ENCODE measurements at regions not wholly inside any gene's neighbourhood (a gene's known extent, or its start where the extent isn't known, plus 50 kb on each side); places are given as distances from the start of the nearest gene placed in this dataset.

GRCh38 chr6:147087641-147088040 lies 116.6 kb upstream of the STXBP5 start:
- Histone ChIP-seq H3K9me3 (ENCODE audit: control insufficient read depth in 1 of 2, low read length in 2 of 2) (no peaks in the 10 kb centered on the region), H3K36me3 (ENCODE audit: insufficient read depth, low read length) (no peaks in the 10 kb centered on the region), H3K4me1 (ENCODE audit: insufficient read depth, low read length) (no peaks in the 10 kb centered on the region), H3K27me3 (ENCODE audit: insufficient read depth, low read length) (no peaks in the 10 kb centered on the region), H3K27ac (ENCODE audit: low read depth, low read length) (no peak overlapping the region), H3K4me3 (ENCODE audit: low read length in 2 of 2) (no peak overlapping the region)
- Mint-ChIP-seq H3K9me3 (peaks cover 0 to 11% (median 7%) of the 10 kb centered on the region in 8 donors), H3K4me3 (no peak overlapping the region), H3K27ac (no peak overlapping the region), H3K36me3 (peaks cover 0 to 4% of the 10 kb centered on the region in 2 donors), H3K27me3 (peaks cover 0 to 5% of the 10 kb centered on the region in 2 donors), H3K4me1 (peaks cover 0 to 2% (median 0%) of the 10 kb centered on the region in 4 donors)
- no peak for DNase-seq
- POLR2A ChIA-PET (ENCODE audit: partially characterized antibody), result no interaction called here
- intact Hi-C loops (cut with micrococcal nuclease), result no loop called here
- CTCF ChIA-PET (ENCODE audit: partially characterized antibody), result no interaction called here

GRCh38 chr6:147088861-147089260 lies 115.4 kb upstream of the STXBP5 start:
- ChIA-PET POLR2A (ENCODE audit: partially characterized antibody) (no interaction called here), CTCF (ENCODE audit: partially characterized antibody) (no interaction called here)

GRCh38 chr6:147095316-147095715 lies 108.9 kb upstream of the STXBP5 start:
- ChIA-PET CTCF (ENCODE audit: partially characterized antibody) (no interaction called here), POLR2A (ENCODE audit: partially characterized antibody) (no interaction called here)
- Mint-ChIP-seq H3K27me3 (no peaks in the 10 kb centered on the region), H3K36me3 (no peaks in the 10 kb centered on the region), H3K27ac (no peak overlapping the region), H3K4me3 (no peak overlapping the region), H3K4me1 (no peaks in the 10 kb centered on the region), H3K9me3 (peaks cover 0 to 3% (median 0%) of the 10 kb centered on the region in 8 donors)
- Histone ChIP-seq H3K36me3 (ENCODE audit: insufficient read depth, low read length) (no peaks in the 10 kb centered on the region), H3K27ac (ENCODE audit: low read depth, low read length) (no peak overlapping the region), H3K9me3 (ENCODE audit: control insufficient read depth in 1 of 2, low read length in 2 of 2) (no peaks in the 10 kb centered on the region), H3K27me3 (ENCODE audit: insufficient read depth, low read length) (no peaks in the 10 kb centered on the region), H3K4me1 (ENCODE audit: insufficient read depth, low read length) (no peaks in the 10 kb centered on the region), H3K4me3 (ENCODE audit: low read length in 2 of 2) (no peak overlapping the region)
- intact Hi-C loops (cut with micrococcal nuclease), result no loop called here
- DNase-seq, result no peak

More at GRCh38 chr6:147088861-147089260, 115.4 kb upstream of the STXBP5 start:
- Histone ChIP-seq H3K4me3 (ENCODE audit: low read length in 2 of 2) (no peak overlapping the region), H3K27me3 (ENCODE audit: insufficient read depth, low read length) (no peaks in the 10 kb centered on the region), H3K27ac (ENCODE audit: low read depth, low read length) (no peak overlapping the region), H3K4me1 (ENCODE audit: insufficient read depth, low read length) (no peaks in the 10 kb centered on the region), H3K36me3 (ENCODE audit: insufficient read depth, low read length) (no peaks in the 10 kb centered on the region), H3K9me3 (ENCODE audit: control insufficient read depth in 1 of 2, low read length in 2 of 2) (no peaks in the 10 kb centered on the region)
- no peak overlapping the region for H3K27ac Mint-ChIP-seq
- H3K4me3 Mint-ChIP-seq, result no peak overlapping the region
- H3K36me3 Mint-ChIP-seq, result peaks cover 0 to 4% of the 10 kb centered on the region in 2 donors
- no peaks in the 10 kb centered on the region for H3K27me3 Mint-ChIP-seq
- H3K4me1 Mint-ChIP-seq, result peaks cover 0 to 2% (median 0%) of the 10 kb centered on the region in 4 donors
- DNase-seq, result no peak
- H3K9me3 Mint-ChIP-seq, result peaks cover 0 to 11% (median 7%) of the 10 kb centered on the region in 8 donors
- intact Hi-C loops (cut with micrococcal nuclease), result no loop called here

GRCh38 chr6:147099974-147100373 lies 104.2 kb upstream of the STXBP5 start:
- intact Hi-C loops (cut with micrococcal nuclease), result no loop called here
- Mint-ChIP-seq H3K36me3 (no peaks in the 10 kb centered on the region), H3K4me1 (peaks cover 7 to 11% (median 9%) of the 10 kb centered on the region in 4 donors), H3K27me3 (no peaks in the 10 kb centered on the region), H3K27ac (no peak overlapping the region), H3K4me3 (no peak overlapping the region), H3K9me3 (peaks cover 0 to 3% (median 0%) of the 10 kb centered on the region in 8 donors)
- H3K36me3 ChIP-seq (ENCODE audit: insufficient read depth, low read length), result no peaks in the 10 kb centered on the region
- no peak overlapping the region for H3K4me3 ChIP-seq (ENCODE audit: low read length in 2 of 2)
- no peak overlapping the region for H3K27ac ChIP-seq (ENCODE audit: low read depth, low read length)
- DNase-seq, result no peak
- peaks cover 9% of the 10 kb centered on the region for H3K4me1 ChIP-seq (ENCODE audit: insufficient read depth, low read length)
- H3K27me3 ChIP-seq (ENCODE audit: insufficient read depth, low read length), result no peaks in the 10 kb centered on the region
- no peaks in the 10 kb centered on the region for H3K9me3 ChIP-seq (ENCODE audit: control insufficient read depth in 1 of 2, low read length in 2 of 2)
- ChIA-PET CTCF (ENCODE audit: partially characterized antibody) (interaction anchor here (1.3 kb wide), 2 partner anchors 9 to 12 kb away, joined by 3 read pairs; no protein-coding TSS in a partner anchor), POLR2A (ENCODE audit: partially characterized antibody) (no interaction called here)

- peaks cover 15 to 23% (median 18%) of the 10 kb centered on the region in 4 donors for H3K4me1 Mint-ChIP-seq
- Histone ChIP-seq H3K4me3 (ENCODE audit: low read length in 2 of 2) (no peak overlapping the region), H3K27me3 (ENCODE audit: insufficient read depth, low read length) (no peaks in the 10 kb centered on the region), H3K4me1 (ENCODE audit: insufficient read depth, low read length) (peaks cover 19% of the 10 kb centered on the region), H3K27ac (ENCODE audit: low read depth, low read length) (no peak overlapping the region), H3K9me3 (ENCODE audit: control insufficient read depth in 1 of 2, low read length in 2 of 2) (no peaks in the 10 kb centered on the region), H3K36me3 (ENCODE audit: insufficient read depth, low read length) (no peaks in the 10 kb centered on the region)
- intact Hi-C loops (cut with micrococcal nuclease), result no loop called here
- H3K27ac Mint-ChIP-seq, result no peak overlapping the region
- no peaks in the 10 kb centered on the region for H3K36me3 Mint-ChIP-seq
- H3K4me3 Mint-ChIP-seq, result no peak overlapping the region
- ChIA-PET CTCF (ENCODE audit: partially characterized antibody) (no interaction called here), POLR2A (ENCODE audit: partially characterized antibody) (no interaction called here)
- H3K27me3 Mint-ChIP-seq, result no peaks in the 10 kb centered on the region
- H3K9me3 Mint-ChIP-seq, result peaks cover 0 to 3% (median 0%) of the 10 kb centered on the region in 8 donors
- no peak for DNase-seq
Observed at GRCh38 chr6:147103007-147103406, 101.2 kb upstream of the STXBP5 start.

- DNase-seq, result no peak
- Mint-ChIP-seq H3K27me3 (no peaks in the 10 kb centered on the region), H3K36me3 (no peaks in the 10 kb centered on the region), H3K9me3 (peaks cover 0 to 3% (median 0%) of the 10 kb centered on the region in 8 donors), H3K4me1 (peaks cover 19 to 30% (median 23%) of the 10 kb centered on the region in 4 donors), H3K27ac (no peak overlapping the region), H3K4me3 (peak overlapping the region in 2 of 8 donors; percentile 50 to 54)
- Histone ChIP-seq H3K27me3 (ENCODE audit: insufficient read depth, low read length) (no peaks in the 10 kb centered on the region), H3K9me3 (ENCODE audit: control insufficient read depth in 1 of 2, low read length in 2 of 2) (no peaks in the 10 kb centered on the region), H3K4me3 (ENCODE audit: low read length in 2 of 2) (no peak overlapping the region), H3K4me1 (ENCODE audit: insufficient read depth, low read length) (peaks cover 24% of the 10 kb centered on the region), H3K36me3 (ENCODE audit: insufficient read depth, low read length) (no peaks in the 10 kb centered on the region), H3K27ac (ENCODE audit: low read depth, low read length) (no peak overlapping the region)
- POLR2A ChIA-PET (ENCODE audit: partially characterized antibody), result no interaction called here
- CTCF ChIA-PET (ENCODE audit: partially characterized antibody), result no interaction called here
- intact Hi-C loops (cut with micrococcal nuclease), result no loop called here
Observed at GRCh38 chr6:147103694-147104093, 100.5 kb upstream of the STXBP5 start.

GRCh38 chr6:147105786-147106185 lies 98.4 kb upstream of the STXBP5 start:
- no peaks in the 10 kb centered on the region for H3K36me3 ChIP-seq (ENCODE audit: insufficient read depth, low read length)
- ChIA-PET POLR2A (ENCODE audit: partially characterized antibody) (no interaction called here), CTCF (ENCODE audit: partially characterized antibody) (interaction anchor here (1.2 kb wide), 1 partner anchor 16 kb away, joined by 3 read pairs; no protein-coding TSS in a partner anchor)
- H3K4me3 Mint-ChIP-seq, result no peak overlapping the region
- no peaks in the 10 kb centered on the region for H3K27me3 ChIP-seq (ENCODE audit: insufficient read depth, low read length)
- DNase-seq, result no peak
- H3K4me1 ChIP-seq (ENCODE audit: insufficient read depth, low read length), result peaks cover 43% of the 10 kb centered on the region
- intact Hi-C loops (cut with micrococcal nuclease), result no loop called here
- H3K27ac Mint-ChIP-seq, result no peak overlapping the region
- H3K36me3 Mint-ChIP-seq, result no peaks in the 10 kb centered on the region
- H3K27ac ChIP-seq (ENCODE audit: low read depth, low read length), result no peak overlapping the region
- peaks cover 33 to 49% (median 40%) of the 10 kb centered on the region in 4 donors for H3K4me1 Mint-ChIP-seq
- no peaks in the 10 kb centered on the region for H3K27me3 Mint-ChIP-seq
- no peaks in the 10 kb centered on the region for H3K9me3 ChIP-seq (ENCODE audit: control insufficient read depth in 1 of 2, low read length in 2 of 2)
- H3K9me3 Mint-ChIP-seq, result peaks cover 0 to 3% (median 0%) of the 10 kb centered on the region in 8 donors
- no peak overlapping the region for H3K4me3 ChIP-seq (ENCODE audit: low read length in 2 of 2)
